ENCODE measurements at regions not wholly inside any gene's neighbourhood (a gene's known extent, or its start where the extent isn't known, plus 50 kb on each side); places are given as distances from the start of the nearest gene placed in this dataset.

DNA sequence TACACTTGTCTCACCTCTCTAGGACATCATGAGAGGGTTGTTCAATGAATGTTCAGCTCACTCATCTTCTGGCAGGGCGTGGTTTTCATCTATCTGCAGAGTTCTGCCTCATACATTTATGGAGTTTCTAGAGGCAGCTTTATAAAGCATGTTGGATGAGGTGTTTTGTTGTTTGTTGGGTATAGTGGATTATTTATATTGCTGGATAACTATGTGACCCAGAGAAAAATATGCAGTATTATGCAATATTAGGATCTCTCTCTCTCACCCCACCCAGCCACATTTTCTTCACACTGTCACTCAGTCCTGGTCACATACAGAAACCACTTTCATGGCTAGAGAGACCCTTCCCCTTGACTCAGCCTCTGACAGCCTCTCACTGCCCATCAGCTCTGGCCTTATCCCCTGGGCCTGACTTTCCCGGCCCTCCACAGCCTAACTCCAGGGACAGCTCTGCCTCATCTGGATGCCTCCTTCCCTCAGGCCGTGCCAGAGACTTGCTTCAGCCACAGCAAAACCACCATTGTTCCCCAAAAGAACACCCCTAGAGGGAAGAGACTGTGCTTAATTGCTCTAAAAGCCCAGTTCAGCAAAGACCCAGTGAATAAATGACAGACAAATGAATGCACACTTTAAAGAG, 260.3 kb downstream of the MYCN start:
- H3K27me3 Mint-ChIP-seq (ENCODE audit: low read depth), result peaks cover 1% of the 10 kb centered on the region; the same call in 1 of the 2 replicates
- H3K27ac ChIP-seq (ENCODE audit: insufficient read length, low read depth, low read length), result no peak overlapping the region
- peaks cover 0 to 5% (median 0%) of the 10 kb centered on the region in 3 experiments; a peak in 2 of 7 replicates for H3K36me3 Mint-ChIP-seq (ENCODE audit: insufficient read depth in 1 of 3, low read depth in 3 of 3)

More for the DNA sequence above, 260.3 kb downstream of the MYCN start:
- no peak overlapping the region for H3K23ac ChIP-seq (ENCODE audit: insufficient read length, low read depth, low read length)
- no peaks in the 10 kb centered on the region for H4K20me1 ChIP-seq (ENCODE audit: control insufficient read depth, insufficient read depth, insufficient read length)
- H3K4ac ChIP-seq (ENCODE audit: low read depth, low read length), result no peak overlapping the region
- H3K4me1 ChIP-seq (ENCODE audit: insufficient read depth, low read length), result no peaks in the 10 kb centered on the region
- no peak overlapping the region for H2BK5ac ChIP-seq (ENCODE audit: insufficient read length, low read length)
- Mint-ChIP-seq H3K4me1 (peaks cover 21 to 30% of the 10 kb centered on the region in 2 experiments), H3K4me3 (no peak overlapping the region), H3K27ac (peak overlapping the region in 2 of 3 experiments; percentile 22 to 52; a peak in 2 of 7 replicates), H3K9me3 (peaks cover 0 to 5% of the 10 kb centered on the region in 2 experiments; a peak in 1 of 5 replicates)
- no peak overlapping the region for H3T11ph ChIP-seq (ENCODE audit: low read length)
- no peak overlapping the region for H2BK120ac ChIP-seq (ENCODE audit: low read depth, low read length, poor library complexity, severe bottlenecking)
- no peak overlapping the region for H4K5ac ChIP-seq (ENCODE audit: insufficient read length, low read depth, low read length)
- H2BK15ac ChIP-seq (ENCODE audit: low read depth, low read length), result no peak overlapping the region
- no peak overlapping the region for H3K4me2 ChIP-seq (ENCODE audit: insufficient read depth, insufficient read length, low read length)
- H2BK12ac ChIP-seq (ENCODE audit: insufficient read length, low read depth, low read length), result no peak overlapping the region
- H2BK20ac ChIP-seq (ENCODE audit: low read depth, low read length, poor library complexity, severe bottlenecking), result no peak overlapping the region
- no peak overlapping the region for H4K8ac ChIP-seq (replicated peaks; ENCODE audit: insufficient read length, low read depth, low read length)
- no peak overlapping the region for H3K56ac ChIP-seq (ENCODE audit: insufficient read length, low read depth, low read length)
- no peak overlapping the region for H4K91ac ChIP-seq (ENCODE audit: insufficient read length, low read depth, low read length)
- no peak overlapping the region for H3K14ac ChIP-seq (ENCODE audit: insufficient read depth, low read length)
- WGBS (ENCODE audit: extremely low coverage, insufficient read length, low lambda C conversion rate), result no CpG with 5 or more reads among the region's 3 CpGs
- H2AFZ ChIP-seq (ENCODE audit: low read length), result no peak overlapping the region
- no peak overlapping the region for H3K18ac ChIP-seq (ENCODE audit: insufficient read length, low read depth, low read length)
- TF ChIP-seq CTCF (conservative IDR thresholded peaks at IDR 0.05), result no peak
- no peaks in the 10 kb centered on the region for H3K27me3 ChIP-seq (ENCODE audit: insufficient read depth, low read length)
- no peaks in the 10 kb centered on the region for H3K23me2 ChIP-seq (ENCODE audit: insufficient read length, low read depth, low read length, poor library complexity, severe bottlenecking)
- no peaks in the 10 kb centered on the region for H3K79me1 ChIP-seq (ENCODE audit: insufficient read depth, low read depth, low read length, poor library complexity, severe bottlenecking)
- no peaks in the 10 kb centered on the region for H3K79me2 ChIP-seq (ENCODE audit: insufficient read depth, low read length)
- no peak for DNase-seq
- no peak overlapping the region for H3K9ac ChIP-seq (ENCODE audit: extremely low read depth, insufficient read length, low read length)
- no peak overlapping the region for H2AK5ac ChIP-seq (ENCODE audit: insufficient read length, low read length)
- no peaks in the 10 kb centered on the region for H3K9me3 ChIP-seq (ENCODE audit: control insufficient read depth, low read depth, low read length)

Measured in H9 (cell line).